Activated CD8-positive, alpha-beta T cell treated with anti-CD3 and anti-CD28 coated beads for 36 hours (primary cell): ENCODE measurements at regions not wholly inside any gene's neighbourhood (a gene's known extent, or its start where the extent isn't known, plus 50 kb on each side); places are given as distances from the start of the nearest gene placed in this dataset.

Experiments used
- ATAC-seq: fragments of 200-7000 bp; cut with Tn5 transposase; one replicate; pipeline ENCODE4 v1.10.0; 2021; ENCODE audit warnings: mild to moderate bottlenecking, moderate library complexity
- CTCF ChIA-PET: fragments of 350-600 bp; sonication (Branson Sonifier 250); formaldehyde crosslinking; loops from one replicate; lab custom pipeline; 2021; ENCODE audit warnings: antibody characterized with exemption; lab: Charles Lee
- POLR2A ChIA-PET: fragments of 350-600 bp; sonication (Branson Sonifier 250); formaldehyde crosslinking; loops from one replicate; lab custom pipeline; 2021; ENCODE audit warnings: antibody characterized with exemption; lab: Charles Lee
- DNase-seq: peaks from one replicate; pipeline ENCODE4 v3.0.0-alpha.2; 2020
- H3K27ac Mint-ChIP-seq: one replicate; pipeline ENCODE4 v1.8.0; 2021; ENCODE audit warnings: mild to moderate bottlenecking, mixed read lengths
- H3K27me3 Mint-ChIP-seq: one replicate; pipeline ENCODE4 v1.8.0; 2021; ENCODE audit warnings: mixed read lengths
- H3K36me3 Mint-ChIP-seq: one replicate; pipeline ENCODE4 v1.8.0; 2021; ENCODE audit warnings: low read depth, mixed read lengths
- H3K4me1 Mint-ChIP-seq: one replicate; pipeline ENCODE4 v1.8.0; 2021; ENCODE audit warnings: low read depth, mixed read lengths
- H3K4me3 Mint-ChIP-seq: one replicate; pipeline ENCODE4 v1.8.0; 2021; ENCODE audit warnings: mild to moderate bottlenecking, moderate library complexity, mixed read lengths
- H3K9me3 Mint-ChIP-seq: one replicate; pipeline ENCODE4 v1.8.0; 2021; ENCODE audit warnings: mixed read lengths
- CTCF ChIP-seq: fragments of 200-600 bp; IDR thresholded peaks from one replicate; pipeline ENCODE4 v1.8.0; 2022; ENCODE audit warnings: antibody characterized with exemption, mild to moderate bottlenecking
- intact Hi-C: fragments of 100-400 bp; cut with micrococcal nuclease; formaldehyde crosslinking; loops from one replicate; pipeline ENCODE4 v1.10.0; 2022

DNA sequence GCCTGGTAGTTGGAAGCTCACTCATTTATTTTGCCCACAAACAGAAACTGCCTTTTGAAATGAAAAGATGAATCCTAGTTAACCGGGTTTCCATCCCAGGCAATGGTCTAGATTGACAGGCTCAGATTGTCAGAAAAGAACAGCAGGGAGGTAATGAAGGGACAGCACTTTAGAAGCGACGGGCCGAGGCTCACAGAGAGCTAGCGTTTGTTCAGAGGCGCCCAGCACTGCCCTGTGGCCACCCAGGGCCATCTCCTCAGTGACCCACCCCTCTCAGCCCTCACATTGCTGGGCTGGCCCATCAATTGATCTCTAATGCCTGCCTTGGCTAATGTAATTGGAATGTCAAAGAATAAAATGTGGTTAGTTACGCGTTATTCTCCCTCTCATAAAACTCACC is 304.8 kb downstream of the CDCA7 start:
- H3K27ac Mint-ChIP-seq: no peak overlapping the region
- POLR2A ChIA-PET: no interaction called here

GRCh38 chr2:173661586-173661985 is 303.6 kb downstream of the SP3 start:
- ATAC-seq: no peak
- ChIA-PET POLR2A (no interaction called here), CTCF (no interaction called here)
- no peaks in the 10 kb centered on the region for H3K9me3 Mint-ChIP-seq
- no peak for DNase-seq
- intact Hi-C loops: no loop called here
- H3K36me3 Mint-ChIP-seq: no peaks in the 10 kb centered on the region
- peaks cover 17% of the 10 kb centered on the region for H3K27me3 Mint-ChIP-seq
- H3K27ac Mint-ChIP-seq: no peak overlapping the region
- no peaks in the 10 kb centered on the region for H3K4me1 Mint-ChIP-seq
- TF ChIP-seq CTCF: no peak
- no peak overlapping the region for H3K4me3 Mint-ChIP-seq

More for the DNA sequence above, 304.8 kb downstream of the CDCA7 start:
- ATAC-seq (no peak), DNase-seq (no peak)
- H3K27me3 Mint-ChIP-seq: peaks cover 13% of the 10 kb centered on the region
- no peaks in the 10 kb centered on the region for H3K4me1 Mint-ChIP-seq
- CTCF ChIA-PET: no interaction called here
- H3K9me3 Mint-ChIP-seq: no peaks in the 10 kb centered on the region
- H3K4me3 Mint-ChIP-seq: no peak overlapping the region
- H3K36me3 Mint-ChIP-seq: no peaks in the 10 kb centered on the region
- intact Hi-C loops: no loop called here
- TF ChIP-seq CTCF: no peak

- POLR2A ChIA-PET: no interaction called here
- no peaks in the 10 kb centered on the region for H3K4me1 Mint-ChIP-seq
- no peak for TF ChIP-seq CTCF
- CTCF ChIA-PET: no interaction called here
- H3K27me3 Mint-ChIP-seq: peaks cover 18% of the 10 kb centered on the region
- H3K27ac Mint-ChIP-seq: no peak overlapping the region
- ATAC-seq: no peak
- no peak overlapping the region for H3K4me3 Mint-ChIP-seq
- H3K36me3 Mint-ChIP-seq: no peaks in the 10 kb centered on the region
- intact Hi-C loops: no loop called here
- no peak for DNase-seq
- H3K9me3 Mint-ChIP-seq: no peaks in the 10 kb centered on the region
These were observed 301.8 kb downstream of the SP3 start for GRCh38 chr2:173663353-173663752.

- H3K4me3 Mint-ChIP-seq: no peak overlapping the region
- peaks cover 17% of the 10 kb centered on the region for H3K27me3 Mint-ChIP-seq
- ATAC-seq: no peak
- H3K9me3 Mint-ChIP-seq: no peaks in the 10 kb centered on the region
- intact Hi-C loops: no loop called here
- no peak for TF ChIP-seq CTCF
- no peaks in the 10 kb centered on the region for H3K4me1 Mint-ChIP-seq
- DNase-seq: no peak
- CTCF ChIA-PET: no interaction called here
- no peak overlapping the region for H3K27ac Mint-ChIP-seq
- POLR2A ChIA-PET: no interaction called here
- H3K36me3 Mint-ChIP-seq: no peaks in the 10 kb centered on the region
These were observed 301.2 kb downstream of the SP3 start for GRCh38 chr2:173663835-173664512.

DNA sequence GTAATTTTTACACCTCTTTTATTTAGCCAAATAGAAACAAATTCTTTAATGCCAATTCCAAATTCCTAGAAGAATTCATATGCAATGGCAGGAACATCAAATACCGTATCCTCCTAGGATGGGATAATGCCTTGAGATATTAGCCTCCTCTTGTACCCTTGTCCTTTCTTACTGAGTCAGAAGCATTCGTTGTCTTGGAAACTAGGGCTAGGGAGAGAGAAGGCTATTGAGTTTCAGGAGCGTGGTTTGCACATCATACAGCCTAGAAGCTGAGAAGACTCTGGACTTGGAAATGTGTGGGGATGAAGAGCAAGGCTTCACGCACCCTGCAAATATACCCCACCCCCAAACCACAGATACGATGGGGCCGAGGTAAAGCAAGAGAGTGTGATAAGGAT is 300.7 kb downstream of the SP3 start:
- Mint-ChIP-seq H3K36me3 (no peaks in the 10 kb centered on the region), H3K9me3 (no peaks in the 10 kb centered on the region), H3K4me1 (no peaks in the 10 kb centered on the region), H3K27ac (no peak overlapping the region), H3K27me3 (peaks cover 19% of the 10 kb centered on the region), H3K4me3 (no peak overlapping the region)
- POLR2A ChIA-PET: no interaction called here
- CTCF ChIA-PET: no interaction called here
- DNase-seq: no peak
- intact Hi-C loops: no loop called here
- ATAC-seq: no peak
- TF ChIP-seq CTCF: no peak
